ENCODE measurements at regions not wholly inside any gene's neighbourhood (a gene's known extent, or its start where the extent isn't known, plus 50 kb on each side); places are given as distances from the start of the nearest gene placed in this dataset.

DNA sequence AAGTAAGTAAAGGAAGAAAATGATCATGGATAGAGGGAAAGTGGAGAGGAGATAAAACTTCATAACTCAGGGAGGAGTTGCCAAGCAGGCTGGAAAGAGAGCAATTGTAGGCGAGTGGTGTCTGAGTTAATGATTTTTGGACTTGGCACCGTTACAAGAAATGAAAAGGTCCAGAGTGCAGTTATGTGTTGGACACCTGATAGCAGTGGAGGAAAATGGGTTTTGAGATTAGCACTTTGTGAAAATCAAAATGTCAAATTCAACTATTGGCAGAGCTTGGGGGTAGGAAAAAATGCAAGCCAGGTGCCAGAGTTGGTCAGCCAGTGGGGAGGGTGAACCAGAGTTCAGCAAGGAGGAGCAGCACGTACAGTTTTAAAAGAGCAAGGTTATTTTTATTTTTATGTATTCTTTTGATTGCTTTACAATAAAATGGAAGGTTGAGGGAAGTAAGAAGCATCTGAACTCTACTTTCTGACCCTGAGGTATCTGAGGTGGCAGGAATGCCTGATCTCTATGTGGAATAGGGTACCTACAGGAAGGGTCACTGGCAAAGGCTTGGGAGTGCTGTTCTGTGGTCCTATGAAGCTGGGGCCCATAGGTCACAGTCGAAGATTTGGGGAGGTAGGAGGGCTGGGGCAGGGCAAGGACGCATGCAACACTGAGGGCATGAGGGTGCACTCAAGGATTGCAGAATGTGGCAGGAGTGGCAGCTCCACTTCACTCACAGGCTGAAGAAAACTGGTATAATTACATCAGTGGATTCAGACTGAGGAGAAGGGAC is 127.5 kb downstream of the CD8B2 start:
- H3K9me2 ChIP-seq (ENCODE audit: insufficient read depth): no peaks in the 10 kb centered on the region
- H3K9ac ChIP-seq: no peak overlapping the region
- H3K27ac ChIP-seq: no peak overlapping the region
- H3K9me3 ChIP-seq (ENCODE audit: low read depth): no peaks in the 10 kb centered on the region
- H3K27me3 ChIP-seq (replicated peaks; ENCODE audit: insufficient read depth): no peaks in the 10 kb centered on the region
- DNase-seq: no peak
- H4K20me1 ChIP-seq (ENCODE audit: insufficient read depth): no peaks in the 10 kb centered on the region
- no peak overlapping the region for H2AFZ ChIP-seq
- H3F3A ChIP-seq (ENCODE audit: insufficient read depth): no peaks in the 10 kb centered on the region
- no peak overlapping the region for H3K4me2 ChIP-seq (ENCODE audit: unreplicated experiment)
- no peak overlapping the region for H3K4me3 ChIP-seq
- no peaks in the 10 kb centered on the region for H3K4me1 ChIP-seq (ENCODE audit: insufficient read depth)
- H3K36me3 ChIP-seq (ENCODE audit: low read depth): no peaks in the 10 kb centered on the region
- 20 to 22% methylated on average over 5 of the region's 5 CpGs for WGBS, 2 experiments (ENCODE audit: low coverage in 1 of 2, low lambda C conversion rate in 2 of 2, missing lambda C conversion rate in 2 of 2)
- H3K79me2 ChIP-seq (ENCODE audit: insufficient read depth): no peaks in the 10 kb centered on the region
- TF ChIP-seq EZH2 (IDR thresholded peaks at IDR 0.05; ENCODE audit: insufficient read depth, poor library complexity, severe bottlenecking) (no peak), EZH2phosphoT487 (IDR thresholded peaks at IDR 0.05; ENCODE audit: insufficient read depth, low read depth) (no peak)
- in situ Hi-C loops (cut with MboI): no loop called here

DNA sequence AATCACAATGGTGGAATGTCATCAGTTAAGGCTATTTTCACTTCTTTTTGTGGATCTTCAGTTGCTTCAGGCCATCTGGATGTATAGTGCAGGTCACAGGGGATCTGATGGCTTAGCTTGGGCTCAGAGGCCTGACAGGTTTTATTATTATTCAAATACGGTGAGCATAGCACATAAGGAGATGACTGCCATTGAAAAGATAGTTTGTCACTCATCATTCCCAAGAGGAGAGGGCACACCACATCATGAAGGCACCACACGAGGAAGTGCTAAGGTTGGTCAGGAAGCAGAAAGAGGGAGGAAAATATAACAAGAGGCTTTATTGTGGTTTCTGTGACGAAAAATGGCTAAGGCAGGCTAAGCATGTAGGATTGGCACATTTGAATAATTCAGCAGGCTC is 131.4 kb downstream of the CD8B2 start:
- no peaks in the 10 kb centered on the region for H3K36me3 ChIP-seq (ENCODE audit: low read depth)
- no peak overlapping the region for H3K4me2 ChIP-seq (ENCODE audit: unreplicated experiment)
- H3K4me1 ChIP-seq (ENCODE audit: insufficient read depth): no peaks in the 10 kb centered on the region
- no peaks in the 10 kb centered on the region for H4K20me1 ChIP-seq (ENCODE audit: insufficient read depth)
- H3K79me2 ChIP-seq (ENCODE audit: insufficient read depth): no peaks in the 10 kb centered on the region
- TF ChIP-seq EZH2 (IDR thresholded peaks at IDR 0.05; ENCODE audit: insufficient read depth, poor library complexity, severe bottlenecking) (no peak), EZH2phosphoT487 (IDR thresholded peaks at IDR 0.05; ENCODE audit: insufficient read depth, low read depth) (no peak)
- no peak overlapping the region for H2AFZ ChIP-seq
- WGBS, 2 experiments (ENCODE audit: low coverage in 1 of 2, low lambda C conversion rate in 2 of 2, missing lambda C conversion rate in 2 of 2): 22 to 27% methylated on average over 3 of the region's 3 CpGs
- no peak overlapping the region for H3K27ac ChIP-seq
- H3K4me3 ChIP-seq: no peak overlapping the region
- H3K27me3 ChIP-seq (replicated peaks; ENCODE audit: insufficient read depth): no peaks in the 10 kb centered on the region
- in situ Hi-C loops (cut with MboI): no loop called here
- DNase-seq: no peak
- H3K9me3 ChIP-seq (ENCODE audit: low read depth): no peaks in the 10 kb centered on the region
- H3F3A ChIP-seq (ENCODE audit: insufficient read depth): no peaks in the 10 kb centered on the region
- H3K9me2 ChIP-seq (ENCODE audit: insufficient read depth): no peaks in the 10 kb centered on the region
- no peak overlapping the region for H3K9ac ChIP-seq

GRCh38 chr2:106623456-106623855 is 136.3 kb downstream of the CD8B2 start:
- Histone ChIP-seq H3K9me3 (ENCODE audit: low read depth) (no peaks in the 10 kb centered on the region), H4K20me1 (ENCODE audit: insufficient read depth) (no peaks in the 10 kb centered on the region), H3K27me3 (replicated peaks; ENCODE audit: insufficient read depth) (no peaks in the 10 kb centered on the region), H3K4me2 (ENCODE audit: unreplicated experiment) (no peak overlapping the region), H3K79me2 (ENCODE audit: insufficient read depth) (no peaks in the 10 kb centered on the region), H3F3A (ENCODE audit: insufficient read depth) (no peaks in the 10 kb centered on the region), H3K27ac (no peak overlapping the region), H3K9ac (no peak overlapping the region), H3K4me1 (ENCODE audit: insufficient read depth) (no peaks in the 10 kb centered on the region), H2AFZ (no peak overlapping the region), H3K9me2 (ENCODE audit: insufficient read depth) (no peaks in the 10 kb centered on the region), H3K36me3 (ENCODE audit: low read depth) (no peaks in the 10 kb centered on the region), H3K4me3 (no peak overlapping the region)
- no peak for DNase-seq
- WGBS, 2 experiments (ENCODE audit: low coverage in 1 of 2, low lambda C conversion rate in 2 of 2, missing lambda C conversion rate in 2 of 2): 10 to 14% methylated on average over 2 of the region's 2 CpGs
- TF ChIP-seq EZH2phosphoT487 (IDR thresholded peaks at IDR 0.05; ENCODE audit: insufficient read depth, low read depth): no peak
- TF ChIP-seq EZH2 (IDR thresholded peaks at IDR 0.05; ENCODE audit: insufficient read depth, poor library complexity, severe bottlenecking): no peak
- in situ Hi-C loops (cut with MboI): no loop called here

DNA sequence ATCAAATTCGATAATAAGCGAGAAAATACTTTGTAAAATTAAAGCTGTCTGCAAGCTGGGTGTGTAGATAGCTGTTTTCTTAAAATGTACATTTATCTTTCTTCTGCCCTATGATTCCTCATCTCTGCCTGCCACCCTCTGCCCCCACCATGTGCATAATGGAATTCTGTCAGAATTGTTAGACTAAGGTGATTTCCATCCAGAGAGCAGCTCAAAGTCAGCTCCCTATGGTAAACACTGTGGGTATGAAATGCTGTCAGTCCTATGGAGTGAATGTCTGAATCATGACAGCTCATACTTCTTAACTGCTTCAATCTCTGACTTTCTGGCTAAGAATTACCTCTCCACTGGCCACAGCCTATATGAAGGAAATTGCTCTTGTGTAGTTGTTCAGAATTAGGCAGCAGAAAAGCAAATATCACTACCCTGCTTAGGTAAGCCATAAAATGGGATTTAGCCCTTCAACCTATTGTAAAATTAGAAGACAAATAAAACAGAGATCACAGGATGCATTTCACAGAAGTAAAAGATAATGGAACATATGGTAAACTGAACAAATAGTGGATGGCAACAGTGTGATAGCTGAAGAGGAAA is 137.7 kb downstream of the CD8B2 start:
- 24 to 34% methylated on average over 2 of the region's 2 CpGs for whole genome bisulfite sequencing, 2 experiments (ENCODE audit: low coverage in 1 of 2, low lambda C conversion rate in 2 of 2, missing lambda C conversion rate in 2 of 2)
- Histone ChIP-seq H3K4me3 (no peak overlapping the region), H3K79me2 (ENCODE audit: insufficient read depth) (no peaks in the 10 kb centered on the region), H3K9me3 (ENCODE audit: low read depth) (no peaks in the 10 kb centered on the region), H3F3A (ENCODE audit: insufficient read depth) (no peaks in the 10 kb centered on the region), H3K9me2 (ENCODE audit: insufficient read depth) (no peaks in the 10 kb centered on the region), H3K36me3 (ENCODE audit: low read depth) (no peaks in the 10 kb centered on the region), H4K20me1 (ENCODE audit: insufficient read depth) (no peaks in the 10 kb centered on the region), H3K4me1 (ENCODE audit: insufficient read depth) (no peaks in the 10 kb centered on the region), H2AFZ (no peak overlapping the region), H3K27me3 (replicated peaks; ENCODE audit: insufficient read depth) (no peaks in the 10 kb centered on the region), H3K4me2 (ENCODE audit: unreplicated experiment) (no peak overlapping the region), H3K9ac (no peak overlapping the region), H3K27ac (no peak overlapping the region)
- in situ Hi-C loops (cut with MboI): no loop called here
- no peak for DNase-seq
- TF ChIP-seq EZH2phosphoT487 (IDR thresholded peaks at IDR 0.05; ENCODE audit: insufficient read depth, low read depth): no peak
- no peak for TF ChIP-seq EZH2 (IDR thresholded peaks at IDR 0.05; ENCODE audit: insufficient read depth, poor library complexity, severe bottlenecking)

All from GM23248 (cell line).